Left colon (tissue), 2 donors: ENCODE measurements at regions not wholly inside any gene's neighbourhood (a gene's known extent, or its start where the extent isn't known, plus 50 kb on each side); places are given as distances from the start of the nearest gene placed in this dataset.
A peak's percentile ranks its signal among the peaks of the same experiment; 100 is the strongest.

ENCODE experiments used
- ATAC-seq: fragments of 200-7000 bp; cut with Tn5 transposase; one replicate; pipeline ENCODE4 v1.9.1; 2020; ENCODE audit warnings: mild to moderate bottlenecking, moderate library complexity
- DNase-seq, 2 donors: peaks; one replicate each; pipeline ENCODE4 v3.0.0-alpha.2; 2020
- intact Hi-C, 2 donors: fragments of 100-400 bp; cut with DNase I in 1 of 2; cut with micrococcal nuclease in 1 of 2; formaldehyde crosslinking; loops; one replicate each; pipeline versions ENCODE4 v1.11.2 to v1.14.0; 2022; cut with DNase I, micrococcal nuclease
- donor health status: DM: no; HTN: no; CAD: no.
- donor health status: DM: yes; HTN: yes; CAD: no.

DNA sequence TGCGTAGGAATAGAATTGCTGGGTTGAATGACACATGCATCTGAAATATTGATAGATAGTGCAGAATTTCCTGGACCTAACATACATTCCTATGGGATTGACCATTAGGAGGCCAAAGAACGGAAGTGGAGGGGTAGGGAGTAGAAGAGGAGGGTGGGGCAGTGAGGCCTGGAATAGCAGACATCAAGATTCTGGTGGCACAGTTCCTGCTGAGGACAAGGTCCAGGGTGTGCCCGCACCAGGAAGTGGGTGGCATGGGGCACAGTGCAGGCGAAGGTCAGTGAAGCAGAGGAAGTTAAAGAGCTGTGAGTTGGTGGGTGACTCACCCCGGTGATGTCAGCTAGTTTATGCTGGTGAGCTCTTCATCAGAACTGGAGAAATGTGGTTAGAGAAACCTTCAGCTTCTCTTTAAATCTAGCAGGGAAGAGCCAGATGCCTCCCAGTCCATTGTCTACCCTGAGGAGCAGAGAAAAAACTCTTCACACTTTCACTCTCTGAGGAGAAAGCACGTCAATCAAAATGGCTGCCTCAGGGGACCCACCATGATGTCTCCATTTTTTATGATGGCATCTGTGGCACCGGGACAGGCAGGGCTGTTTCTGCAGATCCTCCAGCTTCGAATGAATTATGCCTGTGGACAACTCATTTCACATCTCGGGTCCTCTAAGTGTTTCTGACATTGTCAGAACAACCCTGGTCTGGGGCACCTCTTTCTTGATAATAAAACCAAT, 55.9 kb upstream of the CTLA4 start:
- DNase-seq (peak; percentile 83 to 98), ATAC-seq (peak; percentile 80)
- intact Hi-C loops: loop anchor here in 1 of 2 donors (10.0 kb wide), 1 partner anchor 327 kb away; no protein-coding TSS in a partner anchor

DNA sequence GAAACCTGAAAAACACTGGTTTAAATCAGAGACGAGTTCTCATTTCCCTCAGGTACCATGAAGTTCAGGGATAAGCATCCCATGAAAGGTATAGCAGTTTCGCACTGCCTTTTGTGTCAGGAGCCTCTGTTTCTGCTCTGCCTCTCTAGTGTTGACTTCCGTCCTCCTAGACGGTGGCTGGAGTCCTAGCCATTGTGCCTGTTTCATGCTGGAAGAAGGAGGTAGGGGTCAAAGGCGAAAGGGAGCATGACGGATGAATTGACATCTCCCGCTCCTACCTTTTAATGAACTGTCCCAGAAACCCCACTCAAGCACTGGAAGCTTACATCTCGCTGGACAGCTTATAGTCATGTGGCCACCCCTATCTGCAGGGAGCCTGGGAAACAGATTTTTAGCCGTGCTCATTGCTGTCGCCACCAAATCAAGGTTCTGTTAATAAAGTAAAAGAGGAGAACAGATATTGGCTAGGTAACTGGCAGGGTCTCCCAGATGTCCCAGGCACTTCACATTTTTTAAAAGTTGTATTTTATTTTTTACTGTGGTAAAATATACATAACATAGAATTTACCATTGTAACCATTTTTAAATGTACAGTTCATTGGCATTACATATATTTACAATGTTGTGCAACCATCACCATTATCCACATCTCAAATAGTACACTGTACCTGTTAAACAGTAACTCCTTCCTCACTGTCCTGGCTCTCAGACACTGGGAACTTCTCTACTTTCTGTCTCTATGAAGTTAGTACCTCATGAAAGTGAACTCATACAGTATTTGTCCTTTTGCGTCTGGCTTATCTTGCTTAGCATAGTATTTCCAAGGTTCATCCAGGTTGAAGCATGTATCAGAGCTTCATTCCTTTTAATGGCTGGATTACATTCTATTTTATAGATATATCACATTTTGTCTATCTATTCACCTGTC, 55.0 kb upstream of the CTLA4 start:
- ATAC-seq (peak; percentile 32), DNase-seq (no peak)
- intact Hi-C loops: loop anchor here in 1 of 2 donors (10.0 kb wide), 1 partner anchor 328 kb away; no protein-coding TSS in a partner anchor

GRCh38 chr2:203813684-203814083, 53.9 kb upstream of the CTLA4 start:
- ATAC-seq (no peak), DNase-seq (no peak)
- intact Hi-C loops: loop anchor here in 1 of 2 donors (10.0 kb wide), 1 partner anchor 329 kb away; no protein-coding TSS in a partner anchor

DNA sequence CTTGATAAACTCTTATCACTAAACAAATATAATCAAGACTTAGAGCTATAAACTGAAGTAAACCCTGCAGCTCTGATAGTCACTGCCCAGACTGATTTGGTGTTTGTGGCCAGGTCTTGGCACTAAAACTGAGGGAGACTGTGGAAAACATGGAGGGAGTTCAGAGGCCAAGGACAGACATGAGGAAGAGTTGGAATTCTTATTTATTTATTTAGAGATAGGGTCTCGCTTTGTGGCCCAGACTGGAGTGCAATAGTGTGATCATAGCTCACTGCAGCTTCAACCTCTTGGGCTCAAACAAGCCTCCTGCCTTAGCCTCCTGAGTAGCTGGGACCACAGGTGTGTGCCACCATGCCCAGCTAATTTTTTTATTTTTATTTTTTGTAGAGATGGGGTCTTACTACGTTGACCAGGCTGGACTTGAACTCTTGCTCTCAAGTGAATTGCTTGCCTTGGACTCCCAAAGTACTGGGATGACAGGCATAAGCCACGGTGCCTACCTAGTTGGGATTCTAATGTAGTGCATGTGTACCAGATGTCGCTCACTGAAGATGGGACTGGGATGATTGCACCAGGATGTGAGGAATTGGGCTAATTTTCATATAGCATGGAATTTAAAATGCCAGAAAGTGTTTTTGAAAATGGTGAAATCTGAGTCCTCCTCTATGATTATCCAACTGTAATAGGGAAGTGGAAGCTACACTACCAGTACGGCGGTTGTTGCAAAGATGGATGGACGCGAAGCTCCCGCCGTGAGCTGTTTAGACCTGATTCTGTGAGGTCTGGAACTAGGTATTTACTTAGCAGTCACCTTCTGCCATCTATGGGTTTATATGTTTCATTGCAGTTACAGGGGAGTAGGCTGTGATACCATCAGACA, 52.7 kb upstream of the CTLA4 start:
- ATAC-seq (peak; percentile 70), DNase-seq (peak; percentile 57 to 62)
- intact Hi-C loops: loop anchor here in 1 of 2 donors (10.0 kb wide), 1 partner anchor 330 kb away; no protein-coding TSS in a partner anchor

DNA sequence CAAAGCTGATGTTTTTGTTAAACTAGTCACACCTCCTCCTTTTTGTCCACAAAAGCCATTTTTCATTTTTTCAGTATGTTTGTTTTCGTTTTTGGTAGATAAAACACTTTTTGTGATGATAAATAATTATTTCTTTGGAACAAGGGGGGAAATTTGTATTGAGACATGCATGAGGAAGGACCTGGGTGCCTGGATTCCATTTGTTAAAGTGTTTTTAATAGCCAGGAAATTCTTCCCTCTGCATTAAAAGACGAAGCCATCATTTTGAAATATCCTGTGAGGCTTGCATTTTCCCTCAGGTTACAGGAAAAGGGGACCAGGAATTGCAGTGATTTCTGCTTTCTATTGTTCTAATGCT, 52.1 kb upstream of the CTLA4 start:
- intact Hi-C loops: loop anchor here in 1 of 2 donors (10.0 kb wide), 1 partner anchor 331 kb away; no protein-coding TSS in a partner anchor
- ATAC-seq (no peak), DNase-seq (no peak)

GRCh38 chr2:203817147-203817546, 50.4 kb upstream of the CTLA4 start:
- ATAC-seq (no peak), DNase-seq (no peak)
- intact Hi-C loops: loop anchor here in 1 of 2 donors (10.0 kb wide), 1 partner anchor 332 kb away; no protein-coding TSS in a partner anchor
